ENCODE measurements at regions not wholly inside any gene's neighbourhood (a gene's known extent, or its start where the extent isn't known, plus 50 kb on each side); places are given as distances from the start of the nearest gene placed in this dataset.
"Not testable (repeated sequence)": the region's sequence is repeated elsewhere in the genome, so short reads cannot be mapped to it uniquely, and the experiment has no call there.

DNA sequence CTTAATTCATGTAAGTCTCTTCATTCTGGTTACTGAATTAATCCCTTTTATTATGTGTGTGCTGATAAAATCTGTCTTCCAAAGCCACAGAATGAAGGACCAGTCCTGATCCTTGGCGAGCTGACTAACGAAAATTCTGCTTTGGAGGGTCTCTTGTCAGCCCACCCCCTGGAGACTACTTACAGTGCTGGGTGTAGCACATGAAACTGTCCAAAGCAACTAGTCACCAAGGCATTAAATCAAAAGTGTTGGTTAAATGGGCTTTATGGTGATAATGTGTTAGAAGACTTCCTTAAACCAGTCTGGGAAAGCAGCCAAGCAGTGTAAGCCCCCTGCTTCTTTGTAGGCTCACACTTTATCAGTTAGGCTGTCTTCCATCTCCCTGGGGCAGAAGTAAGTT, 420.2 kb downstream of the SUCLG1 start:
- no peaks in the 10 kb centered on the region for H3K36me3 Mint-ChIP-seq
- H3K4me1 Mint-ChIP-seq: peaks cover 3% of the 10 kb centered on the region
- H3K9me3 Mint-ChIP-seq: no peaks in the 10 kb centered on the region
- H3K4me3 Mint-ChIP-seq: no peak overlapping the region
- no peak overlapping the region for H3K27ac Mint-ChIP-seq
- no peak for DNase-seq (ENCODE audit: low spot score in 2 of 2)
- no peak for ATAC-seq

DNA sequence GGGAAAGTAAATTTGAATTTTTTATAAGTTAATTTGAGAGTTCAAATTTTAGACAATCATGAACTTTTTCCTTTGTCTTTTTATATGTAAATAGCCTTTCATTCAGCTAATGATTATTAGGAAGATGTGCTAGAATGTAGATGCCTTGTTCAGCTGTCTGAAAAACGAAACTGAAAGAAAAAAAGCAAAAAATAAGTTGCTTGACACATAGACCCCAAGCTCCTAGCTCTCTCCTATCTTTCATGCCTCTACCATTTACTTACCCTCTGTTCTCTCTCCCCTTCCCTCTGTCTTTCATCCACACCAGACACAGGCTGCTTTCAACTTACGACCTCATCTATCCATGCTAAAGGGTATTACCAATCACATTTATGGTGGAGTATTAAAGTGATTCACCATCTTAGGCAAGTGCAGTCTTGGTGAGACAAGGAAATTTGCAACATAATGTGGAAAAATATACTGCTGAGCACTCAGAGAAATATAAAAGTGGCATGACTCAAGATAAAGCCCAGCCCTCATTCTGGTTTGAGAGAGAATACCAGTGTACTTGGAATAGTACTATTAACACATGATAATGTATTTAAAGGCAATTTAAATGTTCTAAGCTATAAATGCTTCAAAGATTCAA, 425.6 kb downstream of the SUCLG1 start:
- Mint-ChIP-seq H3K27ac (no peak overlapping the region), H3K4me3 (no peak overlapping the region), H3K9me3 (no peaks in the 10 kb centered on the region), H3K4me1 (peaks cover 10% of the 10 kb centered on the region), H3K36me3 (no peaks in the 10 kb centered on the region)
- DNase-seq (ENCODE audit: low spot score in 2 of 2): no peak
- ATAC-seq: no peak

DNA sequence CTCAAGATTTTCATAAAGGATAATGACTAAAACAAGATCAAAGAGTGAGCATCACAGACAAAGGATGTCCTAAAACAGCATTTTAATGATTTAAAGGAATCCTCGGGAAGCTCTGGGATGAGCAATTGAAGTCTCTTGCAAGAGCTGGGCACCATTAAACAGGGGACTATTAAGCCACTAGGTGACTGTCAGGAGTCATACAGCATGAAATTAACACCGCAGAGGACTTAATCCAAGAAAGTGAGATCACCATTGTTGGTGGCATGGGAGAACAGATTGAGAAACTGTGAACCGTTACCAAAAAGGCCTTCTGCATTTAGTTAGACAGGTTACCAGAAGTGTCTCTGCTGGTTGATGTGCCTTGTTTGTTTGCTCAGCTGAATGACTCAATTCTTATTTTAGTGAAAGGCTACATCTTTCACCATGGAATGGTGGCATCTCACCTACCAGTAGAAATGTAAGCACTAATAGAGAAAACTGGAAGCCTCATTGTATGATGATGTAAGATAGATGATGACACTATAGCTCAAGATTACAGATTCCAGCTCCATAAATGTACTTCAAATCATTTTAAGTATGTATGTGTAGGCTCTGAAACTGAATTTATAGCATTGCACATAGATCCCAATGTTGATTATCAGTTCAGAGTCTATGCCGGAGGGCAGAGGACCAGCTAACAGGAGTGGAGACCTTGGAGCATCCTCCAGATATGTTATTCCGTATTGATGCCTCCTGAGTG, 427.6 kb downstream of the SUCLG1 start:
- Mint-ChIP-seq H3K36me3 (no peaks in the 10 kb centered on the region), H3K4me1 (peaks cover 10% of the 10 kb centered on the region), H3K4me3 (no peak overlapping the region), H3K27ac (no peak overlapping the region), H3K9me3 (no peaks in the 10 kb centered on the region)
- DNase-seq (ENCODE audit: low spot score in 2 of 2) (no peak), ATAC-seq (no peak)

DNA sequence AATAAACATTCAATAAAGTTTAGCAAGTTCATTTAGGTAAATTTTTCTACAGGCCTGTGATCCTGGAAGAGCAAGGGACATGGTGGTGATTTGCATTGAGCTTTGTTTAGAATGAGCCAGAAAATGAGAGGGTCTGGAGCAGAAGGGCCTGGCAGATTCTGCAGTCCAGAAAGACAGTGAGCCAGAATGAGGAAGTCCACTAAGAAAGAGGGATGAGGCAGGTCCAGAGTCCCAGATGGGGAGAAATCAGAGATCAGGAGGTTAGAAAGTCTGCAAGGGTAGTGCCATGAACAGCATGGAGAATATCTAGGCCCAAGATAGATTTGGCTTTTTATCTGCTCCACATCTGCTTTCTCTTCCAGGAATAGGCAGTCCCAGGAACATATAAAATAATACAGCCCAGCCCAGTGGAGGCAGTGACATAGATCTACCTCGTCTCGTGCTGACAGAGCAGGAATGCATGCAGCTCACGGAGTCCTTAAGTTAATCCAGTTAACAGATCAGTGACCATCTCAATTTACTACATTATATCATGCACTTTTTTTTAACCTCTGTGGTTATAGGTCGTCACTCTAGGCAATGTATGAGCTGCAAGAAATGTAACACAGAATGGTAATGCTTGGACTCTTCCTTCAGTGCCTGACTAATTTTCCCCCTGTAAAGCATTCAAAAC, 429.0 kb downstream of the SUCLG1 start:
- DNase-seq (ENCODE audit: low spot score in 2 of 2): no peak
- Mint-ChIP-seq H3K36me3 (no peaks in the 10 kb centered on the region), H3K4me1 (peaks cover 10% of the 10 kb centered on the region), H3K9me3 (no peaks in the 10 kb centered on the region), H3K27ac (no peak overlapping the region), H3K4me3 (no peak overlapping the region)
- no peak for ATAC-seq

DNA sequence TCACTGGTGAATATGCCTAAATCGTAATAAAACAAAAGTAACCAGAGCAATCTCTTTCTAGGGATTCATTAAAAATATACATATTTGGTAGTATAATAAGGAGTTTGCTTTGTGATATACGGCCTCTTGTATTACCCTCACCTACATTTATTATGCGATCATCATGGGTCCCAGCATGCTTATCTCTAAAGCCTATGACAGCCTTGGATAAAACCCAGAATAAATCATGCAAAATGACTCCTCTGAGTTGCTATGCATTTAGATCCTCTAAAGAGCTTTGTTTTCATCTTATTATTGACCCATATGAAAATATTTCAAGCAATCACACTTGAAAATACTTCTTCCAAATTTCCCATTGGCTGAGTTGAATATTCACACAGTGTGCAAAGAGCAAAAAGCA, 432.3 kb downstream of the SUCLG1 start:
- DNase-seq (ENCODE audit: low spot score in 2 of 2) (no peak), ATAC-seq (no peak)
- H3K9me3 Mint-ChIP-seq: no peaks in the 10 kb centered on the region
- no peaks in the 10 kb centered on the region for H3K36me3 Mint-ChIP-seq
- H3K4me3 Mint-ChIP-seq: no peak overlapping the region
- no peak overlapping the region for H3K27ac Mint-ChIP-seq
- no peaks in the 10 kb centered on the region for H3K4me1 Mint-ChIP-seq

DNA sequence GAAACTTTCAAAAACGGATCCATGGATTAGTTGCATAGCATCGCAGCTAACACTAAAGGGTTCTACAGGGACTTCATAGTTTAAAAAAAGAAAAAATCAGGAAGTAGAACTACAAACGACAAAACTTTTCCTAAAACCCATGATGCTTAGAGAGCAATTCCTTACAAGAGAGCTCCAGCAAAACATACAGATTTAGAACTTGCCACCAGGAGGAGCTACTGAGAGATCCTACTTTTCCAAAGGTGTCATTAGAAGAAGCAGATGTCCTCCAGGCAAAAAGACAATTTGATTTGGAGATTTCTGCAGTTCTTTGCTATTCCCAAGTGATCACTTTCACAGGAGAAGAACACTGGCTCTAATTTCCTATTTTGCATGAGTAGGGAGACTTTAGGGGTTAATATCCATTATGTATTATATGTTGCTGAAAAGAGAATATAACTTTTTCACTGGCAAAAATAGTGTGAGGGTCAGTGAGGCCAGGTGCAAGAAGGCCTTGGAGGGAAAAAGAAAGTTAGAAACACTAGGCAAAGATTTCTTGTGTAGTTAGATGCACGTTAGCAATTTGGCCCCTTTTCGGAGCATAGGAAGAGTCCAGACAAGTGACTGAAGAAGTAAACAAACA, 436.2 kb downstream of the SUCLG1 start:
- Mint-ChIP-seq H3K27ac (no peak overlapping the region), H3K4me1 (no peaks in the 10 kb centered on the region), H3K36me3 (no peaks in the 10 kb centered on the region), H3K9me3 (no peaks in the 10 kb centered on the region), H3K4me3 (no peak overlapping the region)
- DNase-seq (ENCODE audit: low spot score in 2 of 2): no peak
- ATAC-seq: no peak

DNA sequence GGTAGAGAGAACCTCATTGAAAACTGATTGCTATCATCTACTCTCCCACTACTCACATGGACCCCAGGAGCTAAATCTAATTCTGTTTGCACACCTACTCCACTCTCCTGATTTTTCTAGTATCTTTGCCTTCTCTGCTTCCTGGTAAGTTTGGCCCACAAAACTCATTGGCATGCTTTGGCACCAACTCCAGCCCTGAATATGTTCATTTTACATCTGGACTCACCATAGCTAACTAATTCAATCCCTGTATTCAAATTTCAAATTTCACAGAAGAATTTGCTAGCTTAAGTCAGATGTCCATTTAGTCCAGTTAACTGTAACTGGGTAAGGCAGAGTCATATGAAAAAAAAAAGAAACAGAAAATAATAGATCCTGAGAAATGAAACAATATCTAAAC, 442.1 kb downstream of the SUCLG1 start:
- H3K4me1 Mint-ChIP-seq: no peaks in the 10 kb centered on the region
- H3K4me3 Mint-ChIP-seq: no peak overlapping the region
- no peaks in the 10 kb centered on the region for H3K9me3 Mint-ChIP-seq
- no peak overlapping the region for H3K27ac Mint-ChIP-seq
- H3K36me3 Mint-ChIP-seq: no peaks in the 10 kb centered on the region
- ATAC-seq (no peak), DNase-seq (ENCODE audit: low spot score in 2 of 2) (no peak)

DNA sequence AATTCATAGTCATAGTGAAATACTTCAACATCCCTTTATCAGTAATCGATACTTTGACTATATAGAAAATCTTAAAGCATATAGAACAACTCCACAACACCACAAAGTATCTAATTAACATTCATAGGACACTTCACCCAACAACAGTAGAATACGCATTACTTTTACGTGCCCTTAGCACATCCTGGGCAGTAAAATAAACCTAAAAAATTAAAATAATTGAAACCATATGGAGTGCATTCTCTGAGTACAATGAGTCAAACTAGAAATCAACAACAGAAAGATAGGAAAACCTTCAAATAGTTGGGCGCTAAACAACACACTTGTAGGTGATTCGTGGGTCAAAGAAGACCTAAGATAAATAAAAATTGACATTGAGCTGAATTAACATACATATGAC, 442.9 kb downstream of the SUCLG1 start:
- no peak overlapping the region for H3K27ac Mint-ChIP-seq
- no peaks in the 10 kb centered on the region for H3K4me1 Mint-ChIP-seq
- H3K36me3 Mint-ChIP-seq: no peaks in the 10 kb centered on the region
- H3K4me3 Mint-ChIP-seq: no peak overlapping the region
- ATAC-seq (no peak), DNase-seq (ENCODE audit: low spot score in 2 of 2) (no peak)
- H3K9me3 Mint-ChIP-seq: no peaks in the 10 kb centered on the region

DNA sequence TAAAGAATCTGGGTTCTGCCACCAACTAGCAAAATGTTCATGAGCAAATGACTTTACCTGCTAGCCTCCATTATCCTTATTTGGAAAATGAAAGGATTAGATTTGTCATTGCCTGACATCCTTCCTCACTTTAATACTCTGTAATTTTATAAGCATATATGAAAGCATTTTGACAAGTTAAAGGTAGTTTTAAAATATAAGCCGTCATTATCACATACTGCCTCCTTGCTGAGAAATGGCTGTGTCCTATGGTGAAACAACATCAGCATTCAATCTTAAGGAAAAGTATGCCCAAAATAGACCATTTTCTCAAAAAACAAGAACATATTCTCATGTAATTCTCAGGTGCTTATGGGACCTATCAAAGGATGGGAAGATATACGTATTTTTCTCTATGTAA, 461.2 kb downstream of the SUCLG1 start:
- no peak for ATAC-seq
- Mint-ChIP-seq H3K27ac (no peak overlapping the region), H3K4me1 (no peaks in the 10 kb centered on the region), H3K36me3 (no peaks in the 10 kb centered on the region), H3K9me3 (peaks cover 4% of the 10 kb centered on the region), H3K4me3 (no peak overlapping the region)
- DNase-seq (ENCODE audit: low spot score in 2 of 2): no peak

DNA sequence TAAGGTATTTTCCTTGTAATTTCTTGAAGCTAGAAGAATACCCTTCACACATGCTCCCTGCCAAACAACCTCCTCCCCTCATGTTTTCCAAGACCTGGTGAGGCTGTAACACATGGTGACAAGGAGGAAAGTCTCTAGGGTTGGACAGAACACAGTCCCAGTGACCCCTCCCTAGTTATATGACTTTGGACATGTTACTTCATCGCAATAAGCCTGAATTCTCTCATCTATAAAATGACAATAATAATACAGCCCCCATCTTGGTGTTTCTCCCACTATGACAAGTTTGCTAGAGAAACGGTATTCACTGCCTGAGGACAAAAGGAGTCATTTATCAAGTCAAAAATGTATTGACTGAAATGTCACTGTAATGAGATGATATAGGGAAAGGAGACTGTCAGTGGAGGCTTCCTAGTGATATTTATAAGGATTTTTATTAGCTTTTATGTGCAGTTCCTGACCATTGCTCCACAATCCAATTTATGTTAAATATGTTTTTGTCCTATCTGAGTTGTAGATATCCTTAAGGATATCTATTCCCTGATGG, 464.4 kb downstream of the SUCLG1 start:
- ATAC-seq (no peak), DNase-seq (ENCODE audit: low spot score in 2 of 2) (no peak)
- Mint-ChIP-seq H3K9me3 (peaks cover 4% of the 10 kb centered on the region), H3K4me1 (no peaks in the 10 kb centered on the region), H3K27ac (no peak overlapping the region), H3K4me3 (no peak overlapping the region), H3K36me3 (no peaks in the 10 kb centered on the region)

DNA sequence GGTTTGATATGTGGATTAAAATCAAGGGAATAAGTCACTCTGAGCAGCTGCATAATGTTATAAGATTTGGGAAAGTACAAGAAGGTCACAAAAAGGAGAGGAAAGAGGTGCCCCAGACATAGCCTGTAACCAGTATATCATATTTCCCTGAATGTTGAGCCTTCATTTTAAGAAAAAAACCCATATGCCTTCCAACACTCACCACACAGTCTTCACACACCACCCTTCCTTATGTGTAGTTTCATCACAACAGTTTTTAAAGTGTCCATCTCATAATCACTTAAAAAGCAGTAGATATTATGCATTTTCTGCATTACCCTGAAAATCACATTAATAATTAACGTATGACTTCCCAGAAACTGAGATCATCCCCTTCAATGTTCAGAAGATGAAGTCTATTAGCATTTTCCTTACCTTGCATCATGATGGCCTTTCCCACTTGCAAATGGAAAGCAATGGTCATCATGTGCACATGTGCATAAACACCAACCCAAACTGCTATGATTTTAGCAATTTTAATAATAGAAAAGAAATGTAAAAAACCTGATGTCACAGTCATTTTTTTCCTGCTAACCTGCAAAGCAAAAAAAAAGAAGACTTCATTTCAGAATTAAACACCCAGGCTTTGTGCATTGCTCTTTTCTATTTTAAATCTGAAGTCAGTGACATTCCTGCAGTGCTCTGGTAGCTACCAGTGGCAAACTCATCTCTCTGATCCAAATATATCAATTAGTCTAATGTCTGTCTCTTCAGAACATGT, 465.0 kb downstream of the SUCLG1 start:
- no peak overlapping the region for H3K4me3 Mint-ChIP-seq
- peaks cover 4% of the 10 kb centered on the region for H3K9me3 Mint-ChIP-seq
- ATAC-seq: no peak
- no peak for DNase-seq (ENCODE audit: low spot score in 2 of 2)
- H3K27ac Mint-ChIP-seq: no peak overlapping the region
- H3K36me3 Mint-ChIP-seq: no peaks in the 10 kb centered on the region
- H3K4me1 Mint-ChIP-seq: no peaks in the 10 kb centered on the region

DNA sequence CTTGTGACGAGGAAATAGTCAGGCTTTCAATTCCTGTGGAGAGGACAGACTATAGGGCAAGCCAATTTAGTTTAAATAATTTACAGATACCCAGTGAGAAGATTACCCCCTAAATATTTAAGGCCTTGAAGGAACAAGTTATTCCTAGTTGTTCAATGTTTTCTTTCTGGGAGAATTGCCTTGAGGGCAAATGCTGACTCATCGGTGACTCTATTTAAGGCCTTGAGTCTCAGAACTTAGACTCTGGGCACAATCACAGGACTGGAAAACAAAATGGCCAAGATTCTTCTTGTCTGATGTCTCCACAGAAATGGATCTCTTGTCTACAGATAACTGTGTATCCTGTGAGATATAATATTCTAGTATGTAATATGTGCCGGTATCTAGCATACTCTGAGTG, 467.1 kb downstream of the SUCLG1 start:
- H3K36me3 Mint-ChIP-seq: no peaks in the 10 kb centered on the region
- no peak overlapping the region for H3K27ac Mint-ChIP-seq
- no peak overlapping the region for H3K4me3 Mint-ChIP-seq
- no peaks in the 10 kb centered on the region for H3K4me1 Mint-ChIP-seq
- DNase-seq (ENCODE audit: low spot score in 2 of 2): no peak
- ATAC-seq: no peak
- peaks cover 4% of the 10 kb centered on the region for H3K9me3 Mint-ChIP-seq

DNA sequence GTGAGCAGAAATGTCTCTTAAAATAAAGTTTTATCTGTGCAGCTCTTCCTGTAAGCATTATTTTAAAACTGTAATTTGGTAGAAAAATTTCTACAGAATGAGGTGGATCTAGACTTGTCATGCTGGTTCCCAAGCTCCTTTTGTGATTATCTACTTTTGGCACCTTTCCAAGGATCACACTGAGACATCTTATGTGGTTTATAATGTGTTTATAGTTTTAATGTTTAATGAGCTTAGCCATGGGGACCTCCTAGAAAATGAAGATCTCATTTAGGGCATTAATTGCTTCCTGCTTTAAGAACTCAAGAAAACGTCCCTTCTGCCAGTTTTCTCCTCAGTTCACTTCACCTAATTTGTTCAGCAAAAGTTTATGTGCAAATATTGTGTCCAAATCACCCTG, 468.4 kb downstream of the SUCLG1 start:
- Mint-ChIP-seq H3K4me3 (no peak overlapping the region), H3K9me3 (peaks cover 4% of the 10 kb centered on the region), H3K4me1 (no peaks in the 10 kb centered on the region), H3K36me3 (no peaks in the 10 kb centered on the region), H3K27ac (no peak overlapping the region)
- DNase-seq (ENCODE audit: low spot score in 2 of 2) (no peak), ATAC-seq (no peak)

DNA sequence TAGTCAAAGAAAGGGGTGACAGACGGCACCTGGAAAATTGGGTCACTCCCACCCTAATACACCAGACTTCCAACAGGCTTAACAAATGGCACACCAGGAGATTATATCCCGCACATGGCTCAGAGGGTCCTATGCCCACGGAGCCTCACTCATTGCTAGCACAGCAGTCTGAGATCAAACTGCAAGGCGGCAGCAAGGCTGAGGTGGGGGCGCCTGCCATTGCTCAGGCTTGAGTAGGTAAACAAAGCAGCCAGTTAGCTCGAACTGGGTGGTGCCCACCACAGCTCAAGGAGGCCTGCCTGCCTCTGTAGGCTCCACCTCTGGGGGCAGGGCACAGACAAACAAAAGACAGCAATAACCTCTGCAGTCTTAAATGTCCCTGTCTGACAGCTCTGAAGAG, 482.5 kb downstream of the SUCLG1 start:
- H3K36me3 Mint-ChIP-seq; ATAC-seq; DNase-seq (ENCODE audit: low spot score in 2 of 2); H3K27ac Mint-ChIP-seq; H3K4me3 Mint-ChIP-seq; H3K4me1 Mint-ChIP-seq: not testable (repeated sequence)
- peaks cover 18% of the 10 kb centered on the region for H3K9me3 Mint-ChIP-seq

DNA sequence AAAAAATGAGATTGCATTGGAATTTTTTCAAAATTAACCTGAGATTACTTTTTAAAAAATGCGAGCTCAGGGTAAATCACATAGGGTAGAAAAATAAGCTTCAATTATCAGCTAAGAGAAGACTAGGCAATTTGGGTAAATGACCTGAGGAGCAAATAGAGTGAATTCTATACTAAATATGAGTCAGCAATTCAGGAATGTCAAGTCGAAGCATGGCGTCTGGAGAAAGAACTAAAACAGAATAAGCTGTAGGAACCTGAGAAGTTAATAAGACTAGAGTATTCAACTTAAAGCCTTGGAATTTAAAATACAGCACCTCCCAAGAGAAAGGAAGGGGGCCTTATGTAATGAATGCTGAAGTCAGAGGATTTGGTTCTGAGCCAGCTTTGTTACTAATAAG, 487.0 kb downstream of the SUCLG1 start:
- no peaks in the 10 kb centered on the region for H3K36me3 Mint-ChIP-seq
- no peak for ATAC-seq

More for the DNA sequence above, 487.0 kb downstream of the SUCLG1 start:
- Mint-ChIP-seq H3K9me3 (peaks cover 15% of the 10 kb centered on the region), H3K27ac (no peak overlapping the region), H3K4me3 (no peak overlapping the region), H3K4me1 (no peaks in the 10 kb centered on the region)
- DNase-seq (ENCODE audit: low spot score in 2 of 2): no peak
